ENCODE measurements at regions not wholly inside any gene's neighbourhood (a gene's known extent, or its start where the extent isn't known, plus 50 kb on each side); places are given as distances from the start of the nearest gene placed in this dataset.
A peak's percentile ranks its signal among the peaks of the same experiment; 100 is the strongest.

- in situ Hi-C loops (cut with MboI; ENCODE audit: low pct_unique_long_range_greater_than_20kb in 2 of 9, low sequenced_read_pairs in 9 of 9, unreplicated experiment in 9 of 9): loop anchor here in 8 of 9 experiments (10.0 to 25.0 kb wide), 5 partner anchors 478 to 1322 kb away; partner anchors contain the start of genes HOXA11 (in 3 of the 8), HOXA10 (in 2 of the 8), HOXA3 (in 1 of the 8) and HOXA7 (in 1 of the 8)
- ATAC-seq (replicated peaks in 6 of 8): no peak
Observed at GRCh38 chr7:25864943-25865751, 286.9 kb upstream of the NFE2L3 start.

GRCh38 chr7:25868509-25868908 is 283.5 kb upstream of the NFE2L3 start:
- Histone ChIP-seq H3K27ac (no peak overlapping the region), H3K4me3 (no peak overlapping the region), H3K4me1 (replicated peaks in 1 of 2) (no peaks in the 10 kb centered on the region)
- ATAC-seq (replicated peaks in 6 of 8): no peak
- in situ Hi-C loops (cut with MboI; ENCODE audit: low pct_unique_long_range_greater_than_20kb in 2 of 9, low sequenced_read_pairs in 9 of 9, unreplicated experiment in 9 of 9): loop anchor here in 8 of 9 experiments (10.0 to 25.0 kb wide), 5 partner anchors 481 to 1319 kb away; partner anchors contain the start of genes HOXA11 (in 3 of the 8), HOXA10 (in 2 of the 8), HOXA3 (in 1 of the 8) and HOXA7 (in 1 of the 8)
- WGBS, 10 experiments: 50 to 100% (median 86%) methylated on average over 1 of the region's 1 CpG; no CpG with 5 or more reads in 1 of the 10 experiments

More at GRCh38 chr7:25864943-25865751, 286.9 kb upstream of the NFE2L3 start:
- peaks cover 0 to 2% of the 10 kb centered on the region in 2 donors for H3K4me1 ChIP-seq (replicated peaks in 1 of 2)
- no peak overlapping the region for H3K27ac ChIP-seq
- no peak overlapping the region for H3K4me3 ChIP-seq
- 13 to 84% (median 34%) methylated on average over 3 of the region's 3 CpGs for WGBS, 10 experiments

- 59 to 93% (median 75%) methylated on average over 1 to 3 of the region's 3 CpGs; no CpG with 5 or more reads in 2 of the 10 experiments for WGBS, 10 experiments
- Histone ChIP-seq H3K4me1 (replicated peaks in 1 of 2) (no peaks in the 10 kb centered on the region), H3K27ac (no peak overlapping the region), H3K4me3 (no peak overlapping the region)
- in situ Hi-C loops (cut with MboI; ENCODE audit: low pct_unique_long_range_greater_than_20kb in 2 of 9, low sequenced_read_pairs in 9 of 9, unreplicated experiment in 9 of 9): loop anchor here in 7 of 9 experiments (25.0 kb wide), 4 partner anchors 483 to 1317 kb away; partner anchors contain the start of genes HOXA11 (in 3 of the 7), HOXA10 (in 1 of the 7), HOXA3 (in 1 of the 7) and HOXA7 (in 1 of the 7)
- ATAC-seq (replicated peaks in 6 of 8): no peak
Observed at GRCh38 chr7:25870574-25870973, 281.4 kb upstream of the NFE2L3 start.

- WGBS, 10 experiments: 30 to 94% (median 77%) methylated on average over 2 to 3 of the region's 3 CpGs; no CpG with 5 or more reads in 1 of the 10 experiments
- H3K27ac ChIP-seq: no peak overlapping the region
- no peak overlapping the region for H3K4me3 ChIP-seq
- in situ Hi-C loops (cut with MboI; ENCODE audit: low pct_unique_long_range_greater_than_20kb in 2 of 9, low sequenced_read_pairs in 9 of 9, unreplicated experiment in 9 of 9): loop anchor here in 8 of 9 experiments (25.0 kb wide), 3 partner anchors 311 to 786 kb away; no protein-coding TSS in a partner anchor
- H3K4me1 ChIP-seq (replicated peaks in 1 of 2): no peaks in the 10 kb centered on the region
- ATAC-seq (replicated peaks in 6 of 8): no peak
Observed at GRCh38 chr7:25876092-25876491, 275.9 kb upstream of the NFE2L3 start.

- no peaks in the 10 kb centered on the region for H3K4me1 ChIP-seq (replicated peaks in 1 of 2)
- no peak overlapping the region for H3K27ac ChIP-seq
- in situ Hi-C loops (cut with MboI; ENCODE audit: low pct_unique_long_range_greater_than_20kb in 2 of 9, low sequenced_read_pairs in 9 of 9, unreplicated experiment in 9 of 9): loop anchor here in 8 of 9 experiments (25.0 kb wide), 3 partner anchors 309 to 784 kb away; no protein-coding TSS in a partner anchor
- no peak for ATAC-seq (replicated peaks in 6 of 8)
- 14 to 89% (median 66%) methylated on average over 1 to 7 of the region's 9 CpGs; no CpG with 5 or more reads in 1 of the 10 experiments for whole genome bisulfite sequencing, 10 experiments
- H3K4me3 ChIP-seq: no peak overlapping the region
Observed at GRCh38 chr7:25877802-25878789, 273.9 kb upstream of the NFE2L3 start.

GRCh38 chr7:25879799-25880198 is 272.2 kb upstream of the NFE2L3 start:
- peak in 1 of 8 experiments; percentile 28 for ATAC-seq (replicated peaks in 6 of 8)
- Histone ChIP-seq H3K4me1 (replicated peaks in 1 of 2) (peaks cover 0 to 14% of the 10 kb centered on the region in 2 donors), H3K27ac (no peak overlapping the region), H3K4me3 (no peak overlapping the region)
- in situ Hi-C loops (cut with MboI; ENCODE audit: low pct_unique_long_range_greater_than_20kb in 2 of 9, low sequenced_read_pairs in 9 of 9, unreplicated experiment in 9 of 9): loop anchor here in 8 of 9 experiments (10.0 to 25.0 kb wide), 4 partner anchors 185 to 783 kb away; no protein-coding TSS in a partner anchor
- 47 to 100% (median 75%) methylated on average over 1 to 3 of the region's 3 CpGs; no CpG with 5 or more reads in 1 of the 10 experiments for WGBS, 10 experiments

GRCh38 chr7:25881317-25882037 is 270.5 kb upstream of the NFE2L3 start:
- no peak overlapping the region for H3K4me3 ChIP-seq
- peaks cover 0 to 21% of the 10 kb centered on the region in 2 donors for H3K4me1 ChIP-seq (replicated peaks in 1 of 2)
- in situ Hi-C loops (cut with MboI; ENCODE audit: low pct_unique_long_range_greater_than_20kb in 2 of 9, low sequenced_read_pairs in 9 of 9, unreplicated experiment in 9 of 9): loop anchor here in 8 of 9 experiments (10.0 to 25.0 kb wide), 4 partner anchors 183 to 781 kb away; no protein-coding TSS in a partner anchor
- ATAC-seq (replicated peaks in 6 of 8): no peak
- 37 to 100% (median 72%) methylated on average over 2 to 14 of the region's 14 CpGs for WGBS, 10 experiments
- no peak overlapping the region for H3K27ac ChIP-seq

- in situ Hi-C loops (cut with MboI; ENCODE audit: low pct_unique_long_range_greater_than_20kb in 2 of 9, low sequenced_read_pairs in 9 of 9, unreplicated experiment in 9 of 9): loop anchor here in 8 of 9 experiments (10.0 to 25.0 kb wide), 4 partner anchors 183 to 780 kb away; no protein-coding TSS in a partner anchor
- Histone ChIP-seq H3K4me1 (replicated peaks in 1 of 2) (peaks cover 6 to 29% of the 10 kb centered on the region in 2 donors), H3K4me3 (no peak overlapping the region), H3K27ac (no peak overlapping the region)
- 32 to 91% (median 81%) methylated on average over 2 to 13 of the region's 13 CpGs; no CpG with 5 or more reads in 1 of the 10 experiments for WGBS, 10 experiments
- no peak for ATAC-seq (replicated peaks in 6 of 8)
Observed at GRCh38 chr7:25882151-25882773, 269.7 kb upstream of the NFE2L3 start.

GRCh38 chr7:25884265-25884828 is 267.7 kb upstream of the NFE2L3 start:
- peak overlapping the region in 1 of 2 donors; percentile 68 for H3K27ac ChIP-seq
- H3K4me1 ChIP-seq (replicated peaks in 1 of 2): peaks cover 7 to 30% of the 10 kb centered on the region in 2 donors
- no peak overlapping the region for H3K4me3 ChIP-seq
- ATAC-seq (replicated peaks in 6 of 8): peak in 5 of 8 experiments; percentile 57 to 82 (median 59)
- in situ Hi-C loops (cut with MboI; ENCODE audit: low pct_unique_long_range_greater_than_20kb in 2 of 9, low sequenced_read_pairs in 9 of 9, unreplicated experiment in 9 of 9): loop anchor here in 8 of 9 experiments (10.0 to 25.0 kb wide), 4 partner anchors 180 to 778 kb away; no protein-coding TSS in a partner anchor
- 64 to 100% (median 79%) methylated on average over 1 to 11 of the region's 13 CpGs; no CpG with 5 or more reads in 3 of the 10 experiments for WGBS, 10 experiments

GRCh38 chr7:25885057-25885576 is 266.9 kb upstream of the NFE2L3 start:
- Histone ChIP-seq H3K27ac (peak overlapping the region in 1 of 2 donors; percentile 68), H3K4me3 (no peak overlapping the region), H3K4me1 (replicated peaks in 1 of 2) (peaks cover 7 to 30% of the 10 kb centered on the region in 2 donors)
- in situ Hi-C loops (cut with MboI; ENCODE audit: low pct_unique_long_range_greater_than_20kb in 2 of 9, low sequenced_read_pairs in 9 of 9, unreplicated experiment in 9 of 9): loop anchor here in 8 of 9 experiments (10.0 to 25.0 kb wide), 4 partner anchors 180 to 777 kb away; no protein-coding TSS in a partner anchor
- WGBS, 10 experiments: 16 to 80% (median 61%) methylated on average over 1 to 4 of the region's 7 CpGs; no CpG with 5 or more reads in 1 of the 10 experiments
- ATAC-seq (replicated peaks in 6 of 8): peak in 4 of 8 experiments; percentile 6 to 61 (median 28)
